ENCODE measurements at regions not wholly inside any gene's neighbourhood (a gene's known extent, or its start where the extent isn't known, plus 50 kb on each side); places are given as distances from the start of the nearest gene placed in this dataset.

DNA sequence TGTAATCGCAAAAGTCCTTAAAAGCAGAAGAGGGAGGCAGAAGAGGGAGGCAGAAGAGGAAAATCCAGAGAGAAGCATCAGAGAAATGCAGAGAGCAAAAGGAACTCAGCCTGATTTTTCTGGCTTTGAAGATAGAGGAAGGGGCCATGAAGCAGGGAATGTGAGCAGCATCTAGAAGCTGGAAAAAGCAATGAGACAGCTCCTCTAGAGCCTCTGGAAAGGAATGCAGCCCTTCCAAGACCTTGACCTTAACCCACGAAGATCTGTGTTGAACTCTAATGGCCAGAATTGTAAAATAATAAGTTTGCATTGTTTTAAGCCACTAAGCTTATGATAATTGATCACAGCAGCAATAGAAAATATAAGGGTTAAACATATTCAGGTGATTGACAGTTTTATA is 159.6 kb downstream of the ATPSCKMT start:
- WGBS (ENCODE audit: low lambda C conversion rate): 0% methylated on average over 2 of the region's 2 CpGs
- intact Hi-C loops (cut with micrococcal nuclease; ENCODE audit: unreplicated experiment) (no loop called here), in situ Hi-C loops (cut with HindIII; ENCODE audit: extremely low pct_ligation_motif_present, low pct_unique_long_range_greater_than_20kb) (no loop called here)
- H3K4me2 ChIP-seq (ENCODE audit: low read depth, low read length): no peak overlapping the region
- FAIRE-seq (no peak), ATAC-seq (no peak), DNase-seq (ENCODE audit: low spot score) (no peak)
- H3K79me2 ChIP-seq (ENCODE audit: insufficient read depth, low read length): no peaks in the 10 kb centered on the region
- H3K4me1 ChIP-seq (ENCODE audit: insufficient read depth, low read length): no peaks in the 10 kb centered on the region
- no peak overlapping the region for H3K9ac ChIP-seq (ENCODE audit: insufficient read depth, low read depth, low read length)
- no peak overlapping the region for H2AFZ ChIP-seq (ENCODE audit: low read length)
- no peak overlapping the region for H3K27ac ChIP-seq (ENCODE audit: extremely low read length, insufficient read depth, low read length)
- CTCF ChIA-PET (ENCODE audit: low intra/inter-chr PET ratio, low total read pairs): no interaction called here
- POLR2A ChIA-PET: no interaction called here
- TF ChIP-seq, protein P1, sequence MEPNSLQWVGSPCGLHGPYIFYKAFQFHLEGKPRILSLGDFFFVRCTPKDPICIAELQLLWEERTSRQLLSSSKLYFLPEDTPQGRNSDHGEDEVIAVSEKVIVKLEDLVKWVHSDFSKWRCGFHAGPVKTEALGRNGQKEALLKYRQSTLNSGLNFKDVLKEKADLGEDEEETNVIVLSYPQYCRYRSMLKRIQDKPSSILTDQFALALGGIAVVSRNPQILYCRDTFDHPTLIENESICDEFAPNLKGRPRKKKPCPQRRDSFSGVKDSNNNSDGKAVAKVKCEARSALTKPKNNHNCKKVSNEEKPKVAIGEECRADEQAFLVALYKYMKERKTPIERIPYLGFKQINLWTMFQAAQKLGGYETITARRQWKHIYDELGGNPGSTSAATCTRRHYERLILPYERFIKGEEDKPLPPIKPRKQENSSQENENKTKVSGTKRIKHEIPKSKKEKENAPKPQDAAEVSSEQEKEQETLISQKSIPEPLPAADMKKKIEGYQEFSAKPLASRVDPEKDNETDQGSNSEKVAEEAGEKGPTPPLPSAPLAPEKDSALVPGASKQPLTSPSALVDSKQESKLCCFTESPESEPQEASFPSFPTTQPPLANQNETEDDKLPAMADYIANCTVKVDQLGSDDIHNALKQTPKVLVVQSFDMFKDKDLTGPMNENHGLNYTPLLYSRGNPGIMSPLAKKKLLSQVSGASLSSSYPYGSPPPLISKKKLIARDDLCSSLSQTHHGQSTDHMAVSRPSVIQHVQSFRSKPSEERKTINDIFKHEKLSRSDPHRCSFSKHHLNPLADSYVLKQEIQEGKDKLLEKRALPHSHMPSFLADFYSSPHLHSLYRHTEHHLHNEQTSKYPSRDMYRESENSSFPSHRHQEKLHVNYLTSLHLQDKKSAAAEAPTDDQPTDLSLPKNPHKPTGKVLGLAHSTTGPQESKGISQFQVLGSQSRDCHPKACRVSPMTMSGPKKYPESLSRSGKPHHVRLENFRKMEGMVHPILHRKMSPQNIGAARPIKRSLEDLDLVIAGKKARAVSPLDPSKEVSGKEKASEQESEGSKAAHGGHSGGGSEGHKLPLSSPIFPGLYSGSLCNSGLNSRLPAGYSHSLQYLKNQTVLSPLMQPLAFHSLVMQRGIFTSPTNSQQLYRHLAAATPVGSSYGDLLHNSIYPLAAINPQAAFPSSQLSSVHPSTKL (CRISPR knock-in tag; IDR thresholded peaks at IDR 0.05): no peak
- no peak for TF ChIP-seq ERF (CRISPR knock-in tag; IDR thresholded peaks at IDR 0.05)
- TF ChIP-seq ZNF724P (CRISPR knock-in tag; IDR thresholded peaks at IDR 0.05; ENCODE audit: borderline replicate concordance): no peak
- no peak for TF ChIP-seq ZNF326 (CRISPR knock-in tag; IDR thresholded peaks at IDR 0.05; ENCODE audit: borderline replicate concordance)
- no peak for TF ChIP-seq ZBTB42 (CRISPR knock-in tag; IDR thresholded peaks at IDR 0.05)
- TF ChIP-seq SPEN (CRISPR knock-in tag; IDR thresholded peaks at IDR 0.05; ENCODE audit: low read depth): no peak
- no peak for TF ChIP-seq EP300 (IDR thresholded peaks at IDR 0.05; ENCODE audit: low read depth in 2 of 2, low read length in 2 of 2)
- TF ChIP-seq EP300 (CRISPR knock-in tag; IDR thresholded peaks at IDR 0.05; ENCODE audit: borderline replicate concordance): no peak
- TF ChIP-seq MEIS1 (CRISPR knock-in tag; IDR thresholded peaks at IDR 0.05; ENCODE audit: borderline replicate concordance): no peak
- no peak for TF ChIP-seq ZSCAN29 (CRISPR knock-in tag; conservative IDR thresholded peaks at IDR 0.05)
- TF ChIP-seq ZSCAN12 (CRISPR knock-in tag; IDR thresholded peaks at IDR 0.05): no peak
- no peak for TF ChIP-seq SAFB2 (CRISPR knock-in tag; IDR thresholded peaks at IDR 0.05; ENCODE audit: borderline replicate concordance, low read depth)
- TF ChIP-seq NR2F1 (CRISPR knock-in tag; IDR thresholded peaks at IDR 0.05): no peak
- TF ChIP-seq RCOR2 (CRISPR knock-in tag; IDR thresholded peaks at IDR 0.05): no peak
- no peak for TF ChIP-seq ZNF253 (CRISPR knock-in tag; IDR thresholded peaks at IDR 0.05; ENCODE audit: borderline replicate concordance)
- H3K4me3 ChIP-seq (replicated peaks in 1 of 3; ENCODE audit: insufficient read depth in 1 of 3, low read depth in 2 of 3, low read length in 3 of 3): no peak overlapping the region
- no peaks in the 10 kb centered on the region for H3K9me3 ChIP-seq (ENCODE audit: low read length)
- BruUV-seq (replicated peaks): no TSS peak
- no peaks in the 10 kb centered on the region for H3K36me3 ChIP-seq (replicated peaks in 1 of 2; ENCODE audit: control insufficient read depth in 1 of 2, insufficient read depth in 2 of 2, low read length in 2 of 2)
- no peaks in the 10 kb centered on the region for H4K20me1 ChIP-seq (ENCODE audit: insufficient read depth, low read length)
- no peaks in the 10 kb centered on the region; a peak in 1 of 5 replicates for H3K27me3 ChIP-seq (ENCODE audit: control insufficient read depth in 1 of 2, insufficient read depth in 2 of 2, low read length in 2 of 2)
